ENCODE measurements at regions not wholly inside any gene's neighbourhood (a gene's known extent, or its start where the extent isn't known, plus 50 kb on each side); places are given as distances from the start of the nearest gene placed in this dataset.

DNA sequence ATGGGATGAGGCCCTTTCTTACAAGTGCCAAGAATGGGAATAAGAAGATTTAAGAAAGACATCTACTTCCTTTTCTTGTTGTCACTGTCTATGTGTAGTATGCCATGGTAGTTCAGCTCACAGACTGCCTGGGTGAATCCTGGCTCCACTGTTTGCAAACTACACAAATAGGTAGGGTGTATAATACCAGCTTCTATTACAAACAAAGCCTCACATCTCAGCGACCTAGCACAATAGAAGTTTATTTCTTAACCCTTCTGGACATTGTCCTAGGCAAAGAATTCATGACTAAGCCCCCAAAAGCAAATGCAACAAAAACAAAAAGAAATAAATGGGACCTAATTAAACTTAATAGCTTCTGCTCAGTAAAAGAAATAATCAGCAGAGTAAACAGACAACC is 74.5 kb downstream of the LINC00237 start (continued):
- TF ChIP-seq, protein P1, sequence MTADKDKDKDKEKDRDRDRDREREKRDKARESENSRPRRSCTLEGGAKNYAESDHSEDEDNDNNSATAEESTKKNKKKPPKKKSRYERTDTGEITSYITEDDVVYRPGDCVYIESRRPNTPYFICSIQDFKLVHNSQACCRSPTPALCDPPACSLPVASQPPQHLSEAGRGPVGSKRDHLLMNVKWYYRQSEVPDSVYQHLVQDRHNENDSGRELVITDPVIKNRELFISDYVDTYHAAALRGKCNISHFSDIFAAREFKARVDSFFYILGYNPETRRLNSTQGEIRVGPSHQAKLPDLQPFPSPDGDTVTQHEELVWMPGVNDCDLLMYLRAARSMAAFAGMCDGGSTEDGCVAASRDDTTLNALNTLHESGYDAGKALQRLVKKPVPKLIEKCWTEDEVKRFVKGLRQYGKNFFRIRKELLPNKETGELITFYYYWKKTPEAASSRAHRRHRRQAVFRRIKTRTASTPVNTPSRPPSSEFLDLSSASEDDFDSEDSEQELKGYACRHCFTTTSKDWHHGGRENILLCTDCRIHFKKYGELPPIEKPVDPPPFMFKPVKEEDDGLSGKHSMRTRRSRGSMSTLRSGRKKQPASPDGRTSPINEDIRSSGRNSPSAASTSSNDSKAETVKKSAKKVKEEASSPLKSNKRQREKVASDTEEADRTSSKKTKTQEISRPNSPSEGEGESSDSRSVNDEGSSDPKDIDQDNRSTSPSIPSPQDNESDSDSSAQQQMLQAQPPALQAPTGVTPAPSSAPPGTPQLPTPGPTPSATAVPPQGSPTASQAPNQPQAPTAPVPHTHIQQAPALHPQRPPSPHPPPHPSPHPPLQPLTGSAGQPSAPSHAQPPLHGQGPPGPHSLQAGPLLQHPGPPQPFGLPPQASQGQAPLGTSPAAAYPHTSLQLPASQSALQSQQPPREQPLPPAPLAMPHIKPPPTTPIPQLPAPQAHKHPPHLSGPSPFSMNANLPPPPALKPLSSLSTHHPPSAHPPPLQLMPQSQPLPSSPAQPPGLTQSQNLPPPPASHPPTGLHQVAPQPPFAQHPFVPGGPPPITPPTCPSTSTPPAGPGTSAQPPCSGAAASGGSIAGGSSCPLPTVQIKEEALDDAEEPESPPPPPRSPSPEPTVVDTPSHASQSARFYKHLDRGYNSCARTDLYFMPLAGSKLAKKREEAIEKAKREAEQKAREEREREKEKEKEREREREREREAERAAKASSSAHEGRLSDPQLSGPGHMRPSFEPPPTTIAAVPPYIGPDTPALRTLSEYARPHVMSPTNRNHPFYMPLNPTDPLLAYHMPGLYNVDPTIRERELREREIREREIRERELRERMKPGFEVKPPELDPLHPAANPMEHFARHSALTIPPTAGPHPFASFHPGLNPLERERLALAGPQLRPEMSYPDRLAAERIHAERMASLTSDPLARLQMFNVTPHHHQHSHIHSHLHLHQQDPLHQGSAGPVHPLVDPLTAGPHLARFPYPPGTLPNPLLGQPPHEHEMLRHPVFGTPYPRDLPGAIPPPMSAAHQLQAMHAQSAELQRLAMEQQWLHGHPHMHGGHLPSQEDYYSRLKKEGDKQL (CRISPR knock-in tag; IDR thresholded peaks at IDR 0.05; ENCODE audit: borderline replicate concordance), result no peak
- no peak for TF ChIP-seq SP2 (IDR thresholded peaks at IDR 0.05; ENCODE audit: extremely low read depth, low read depth, low read length, poor library complexity, severe bottlenecking)
- TF ChIP-seq KAT7 (CRISPR knock-in tag; IDR thresholded peaks at IDR 0.05; ENCODE audit: borderline replicate concordance), result no peak
- TF ChIP-seq ZNF76 (CRISPR knock-in tag; IDR thresholded peaks at IDR 0.05; ENCODE audit: borderline replicate concordance), result no peak
- TF ChIP-seq, protein P2, sequence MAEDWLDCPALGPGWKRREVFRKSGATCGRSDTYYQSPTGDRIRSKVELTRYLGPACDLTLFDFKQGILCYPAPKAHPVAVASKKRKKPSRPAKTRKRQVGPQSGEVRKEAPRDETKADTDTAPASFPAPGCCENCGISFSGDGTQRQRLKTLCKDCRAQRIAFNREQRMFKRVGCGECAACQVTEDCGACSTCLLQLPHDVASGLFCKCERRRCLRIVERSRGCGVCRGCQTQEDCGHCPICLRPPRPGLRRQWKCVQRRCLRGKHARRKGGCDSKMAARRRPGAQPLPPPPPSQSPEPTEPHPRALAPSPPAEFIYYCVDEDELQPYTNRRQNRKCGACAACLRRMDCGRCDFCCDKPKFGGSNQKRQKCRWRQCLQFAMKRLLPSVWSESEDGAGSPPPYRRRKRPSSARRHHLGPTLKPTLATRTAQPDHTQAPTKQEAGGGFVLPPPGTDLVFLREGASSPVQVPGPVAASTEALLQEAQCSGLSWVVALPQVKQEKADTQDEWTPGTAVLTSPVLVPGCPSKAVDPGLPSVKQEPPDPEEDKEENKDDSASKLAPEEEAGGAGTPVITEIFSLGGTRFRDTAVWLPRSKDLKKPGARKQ (CRISPR knock-in tag; IDR thresholded peaks at IDR 0.05), result no peak
- TF ChIP-seq ZNF197 (CRISPR knock-in tag; IDR thresholded peaks at IDR 0.05; ENCODE audit: low read depth), result no peak
- TF ChIP-seq BHLHE40 (IDR thresholded peaks at IDR 0.05; ENCODE audit: low read length), result no peak
- TF ChIP-seq HDAC8 (tag; IDR thresholded peaks at IDR 0.05), result no peak

Data from K562 (cell line).